Suppressor macrophage (primary cell): ENCODE measurements at regions not wholly inside any gene's neighbourhood (a gene's known extent, or its start where the extent isn't known, plus 50 kb on each side); places are given as distances from the start of the nearest gene placed in this dataset.
"Not testable (repeated sequence)": the region's sequence is repeated elsewhere in the genome, so short reads cannot be mapped to it uniquely, and the experiment has no call there.

Experiments
- DNase-seq, 4 experiments: peaks; one replicate each; pipeline ENCODE4 v3.0.0-alpha.2; 2020 to 2022

DNA sequence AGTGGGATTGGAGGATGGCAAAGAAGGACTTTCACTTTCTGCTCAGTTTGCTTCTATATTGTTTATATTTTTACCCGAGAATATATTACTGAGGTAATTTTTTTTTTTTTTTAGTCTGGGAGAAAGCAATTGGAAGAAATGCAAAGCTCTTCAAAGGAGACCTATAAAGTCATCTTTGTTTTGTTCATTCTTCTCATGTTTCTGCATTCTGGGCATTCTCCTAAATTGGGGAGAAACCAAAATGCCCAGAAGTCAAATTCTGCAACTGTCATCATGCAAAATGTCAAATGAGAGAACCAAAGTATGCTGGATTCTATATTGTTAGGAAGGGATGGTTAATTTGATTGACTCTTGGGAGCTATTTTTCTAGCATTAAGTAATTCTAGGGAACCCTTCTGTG lies 168.3 kb upstream of the TSC22D2 start:
- no peak for DNase-seq

DNA sequence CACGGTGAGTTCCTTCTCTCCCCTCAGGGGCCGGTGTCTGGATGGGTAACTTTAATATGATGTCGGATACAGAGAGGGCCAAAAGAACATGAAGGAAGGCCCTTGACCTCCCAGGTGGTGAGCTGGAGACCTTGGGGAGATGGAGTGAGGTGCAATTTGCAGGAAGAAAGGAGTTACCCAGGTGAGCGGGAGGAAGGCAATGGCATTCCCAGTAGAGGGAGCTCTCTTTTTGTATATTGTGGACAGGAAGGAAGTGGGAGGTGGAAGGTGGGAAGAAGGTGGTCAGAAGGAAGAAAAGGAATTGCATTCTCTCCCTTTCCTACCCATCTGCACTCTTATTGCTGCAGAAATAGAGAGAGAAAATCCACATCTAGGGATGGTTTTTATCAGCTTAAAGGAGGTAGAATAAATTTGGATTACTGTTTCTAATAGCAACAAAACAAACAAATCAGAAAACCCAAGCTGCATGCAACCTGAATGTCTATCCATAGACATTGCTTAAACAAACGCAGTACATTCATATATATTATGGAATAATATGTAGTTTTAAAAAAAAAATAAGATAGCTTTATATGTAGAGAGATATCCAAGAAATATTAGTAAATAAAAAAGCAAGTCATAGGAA lies 169.0 kb upstream of the TSC22D2 start:
- DNase-seq = no peak

DNA sequence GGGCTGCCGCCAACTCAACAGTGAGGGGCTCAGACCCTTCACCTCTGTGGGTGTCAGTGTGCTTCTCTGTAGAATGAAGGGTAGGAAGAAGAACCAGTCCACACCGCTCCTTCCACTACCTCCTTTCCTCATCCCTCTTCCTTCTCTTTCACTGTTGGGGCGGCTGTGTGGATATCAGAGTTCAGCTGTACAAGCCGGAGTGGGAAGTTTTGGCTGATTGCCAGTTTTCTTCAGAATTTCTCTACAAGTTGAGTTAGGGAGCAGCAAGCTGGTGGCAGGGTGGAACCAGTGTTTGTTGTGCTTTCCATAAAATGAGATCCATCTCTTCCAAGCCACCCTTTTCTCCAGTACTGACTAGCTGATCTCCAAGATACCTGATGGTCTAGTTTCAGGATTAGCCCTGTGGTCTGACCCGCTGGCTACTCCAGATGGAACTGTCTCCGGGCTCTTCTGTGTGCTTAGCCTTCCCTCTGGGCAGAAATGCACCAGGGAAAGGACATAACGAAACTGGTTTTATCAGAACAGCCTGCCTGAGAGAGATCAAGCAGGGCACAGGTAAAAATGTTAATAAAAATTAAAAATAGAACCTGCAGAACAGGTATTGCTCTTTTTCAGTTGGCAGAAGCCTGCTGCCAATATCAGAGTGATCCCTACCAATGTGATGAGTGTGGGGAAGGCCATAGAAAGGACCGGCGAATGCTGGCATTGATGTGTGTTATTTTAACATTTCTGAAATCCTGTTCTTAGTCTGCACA lies 169.9 kb upstream of the TSC22D2 start:
- DNase-seq = no peak

DNA sequence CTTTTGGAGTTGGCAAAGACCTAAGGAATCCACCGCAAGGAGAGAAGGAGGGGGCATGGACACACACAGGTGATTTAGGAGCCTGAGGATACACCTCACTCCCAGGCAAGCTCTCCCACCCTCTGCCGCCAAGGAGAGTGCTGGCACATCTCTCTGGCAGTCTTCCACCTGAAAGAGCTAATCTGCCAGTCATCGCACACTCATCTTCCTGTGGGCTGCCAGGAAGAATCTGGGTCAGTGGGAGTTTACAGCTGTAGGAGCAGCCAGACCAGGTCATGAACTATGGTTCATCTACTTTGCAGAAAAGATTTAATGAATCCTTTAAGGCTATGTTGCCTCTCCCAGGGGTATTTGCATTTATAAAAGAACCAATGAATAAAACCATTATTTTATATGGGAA lies 170.6 kb upstream of the TSC22D2 start:
- no peak for DNase-seq

DNA sequence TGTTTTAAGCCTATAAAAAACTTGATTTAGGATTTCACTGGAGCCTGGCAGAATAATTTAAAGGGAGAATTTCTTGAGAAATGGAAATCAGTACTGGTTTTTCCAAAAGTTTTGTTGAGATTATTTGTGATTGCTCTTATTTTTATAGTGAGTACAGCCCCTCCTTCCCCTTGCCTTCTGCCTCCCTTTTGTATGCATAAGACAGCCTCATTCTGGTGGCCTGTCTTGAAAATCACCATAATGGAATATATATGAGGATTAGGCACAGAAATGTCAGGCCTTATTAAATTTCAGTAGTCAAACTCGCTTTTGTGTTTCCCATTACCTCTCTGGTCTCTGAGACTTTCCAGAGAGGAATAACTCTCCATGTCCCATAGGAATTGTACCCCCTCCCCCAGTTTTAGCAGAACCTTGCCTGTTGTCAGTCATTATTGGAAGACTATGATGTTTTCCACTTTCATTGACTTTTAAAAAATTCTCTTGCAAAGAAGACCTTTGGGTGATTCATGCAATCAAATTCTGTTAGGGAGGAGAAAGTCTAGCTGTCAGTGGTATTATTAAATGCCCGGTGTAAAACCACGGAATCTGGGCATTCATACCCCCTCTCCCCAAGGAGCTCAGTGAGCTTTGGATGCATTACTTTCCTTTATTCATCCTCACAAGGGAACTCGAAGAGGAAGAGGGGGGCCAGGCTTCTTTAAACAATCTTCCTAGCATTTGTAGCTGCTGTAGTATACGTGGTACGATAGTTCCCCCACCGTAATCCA lies 171.6 kb upstream of the TSC22D2 start:
- DNase-seq = no peak

DNA sequence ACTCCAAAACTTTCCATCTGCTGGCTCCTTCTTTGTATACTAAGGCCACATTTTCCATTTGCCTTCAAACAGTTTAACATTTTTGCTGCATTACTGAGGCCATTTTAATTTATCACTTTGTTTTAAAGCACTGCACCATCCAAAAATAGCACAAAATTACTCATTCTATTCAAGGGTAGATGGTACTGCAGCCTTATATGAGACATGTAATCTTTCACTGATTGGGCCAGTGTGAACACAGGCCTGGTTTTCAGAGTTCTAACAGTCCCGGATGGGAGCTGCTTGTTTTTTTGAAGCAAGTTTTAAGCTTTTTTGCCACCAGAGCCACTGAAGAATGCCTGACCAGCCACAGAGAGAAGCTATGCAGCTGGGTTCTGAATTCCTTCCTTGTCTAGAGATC lies 172.3 kb upstream of the TSC22D2 start:
- DNase-seq = no peak

DNA sequence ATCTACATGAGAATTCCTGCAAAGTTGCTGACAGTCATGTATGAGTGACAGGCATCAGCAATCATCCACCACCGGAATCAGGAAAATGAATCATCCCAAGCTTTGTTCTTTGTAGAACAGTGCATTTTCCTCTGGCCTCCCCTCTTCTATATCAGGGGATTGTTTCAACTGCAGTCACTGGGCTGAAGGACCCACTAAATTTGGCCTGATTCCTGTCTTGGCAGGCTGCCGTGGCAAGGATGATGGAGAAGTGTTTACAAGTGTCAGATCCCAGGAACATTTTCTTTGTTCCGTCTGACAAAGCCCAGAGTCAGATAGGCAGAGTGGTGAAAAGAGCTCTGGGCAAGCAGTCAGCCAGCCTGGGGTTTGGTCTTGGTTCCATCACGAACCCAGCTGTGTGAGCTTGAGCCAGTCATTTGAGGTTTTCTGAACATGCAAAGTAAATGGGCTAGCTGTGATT lies 175.1 kb upstream of the TSC22D2 start:
- no peak for DNase-seq

DNA sequence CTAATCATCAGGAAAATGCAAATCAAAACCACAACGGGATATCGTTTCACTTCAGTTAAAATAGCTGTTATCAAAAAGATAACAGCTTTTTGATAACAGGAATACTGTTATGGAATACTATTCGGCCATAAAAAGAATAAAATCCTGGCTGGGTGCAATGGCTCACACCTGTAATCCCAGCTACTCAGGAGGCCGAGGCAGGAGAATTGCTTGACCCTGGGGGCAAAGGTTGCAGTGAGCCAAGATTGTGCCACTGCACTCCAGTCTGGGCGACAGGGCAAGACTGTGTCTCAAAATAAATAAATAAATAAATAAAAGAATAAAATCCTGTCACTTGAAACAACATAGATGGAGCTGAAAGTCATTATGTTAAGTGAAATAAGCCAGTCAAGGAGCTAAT lies 178.1 kb upstream of the TSC22D2 start:
- no peak for DNase-seq

GRCh38 chr3:150228626-150229025 lies 179.5 kb upstream of the TSC22D2 start:
- DNase-seq = not testable (repeated sequence)

GRCh38 chr3:150227839-150228238 lies 180.3 kb upstream of the TSC22D2 start:
- peak; percentile 67 to 81 (median 76) for DNase-seq

- DNase-seq = no peak
These were observed 182.1 kb upstream of the TSC22D2 start for GRCh38 chr3:150225986-150226385.

DNA sequence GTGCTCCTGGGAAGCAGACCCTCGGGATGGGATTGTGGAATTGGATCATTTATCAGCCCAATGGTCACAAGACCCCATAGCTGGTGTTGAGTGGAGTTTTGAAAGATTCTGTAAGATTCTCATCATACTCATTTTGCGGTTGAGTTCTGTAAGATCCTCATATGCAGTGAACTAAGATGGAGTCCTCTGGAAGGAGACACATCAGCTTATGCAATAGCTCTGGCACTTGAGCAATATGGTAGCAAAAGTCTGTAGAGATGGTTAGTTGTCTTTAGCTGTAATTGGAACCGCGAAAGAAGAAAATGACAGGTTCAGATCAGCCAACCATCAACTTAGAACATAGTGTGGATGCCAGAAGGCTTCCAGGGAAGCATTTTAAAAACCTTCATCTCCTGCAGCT lies 184.5 kb upstream of the TSC22D2 start:
- peak in 3 of 4 experiments; percentile 10 to 17 (median 17) for DNase-seq

DNA sequence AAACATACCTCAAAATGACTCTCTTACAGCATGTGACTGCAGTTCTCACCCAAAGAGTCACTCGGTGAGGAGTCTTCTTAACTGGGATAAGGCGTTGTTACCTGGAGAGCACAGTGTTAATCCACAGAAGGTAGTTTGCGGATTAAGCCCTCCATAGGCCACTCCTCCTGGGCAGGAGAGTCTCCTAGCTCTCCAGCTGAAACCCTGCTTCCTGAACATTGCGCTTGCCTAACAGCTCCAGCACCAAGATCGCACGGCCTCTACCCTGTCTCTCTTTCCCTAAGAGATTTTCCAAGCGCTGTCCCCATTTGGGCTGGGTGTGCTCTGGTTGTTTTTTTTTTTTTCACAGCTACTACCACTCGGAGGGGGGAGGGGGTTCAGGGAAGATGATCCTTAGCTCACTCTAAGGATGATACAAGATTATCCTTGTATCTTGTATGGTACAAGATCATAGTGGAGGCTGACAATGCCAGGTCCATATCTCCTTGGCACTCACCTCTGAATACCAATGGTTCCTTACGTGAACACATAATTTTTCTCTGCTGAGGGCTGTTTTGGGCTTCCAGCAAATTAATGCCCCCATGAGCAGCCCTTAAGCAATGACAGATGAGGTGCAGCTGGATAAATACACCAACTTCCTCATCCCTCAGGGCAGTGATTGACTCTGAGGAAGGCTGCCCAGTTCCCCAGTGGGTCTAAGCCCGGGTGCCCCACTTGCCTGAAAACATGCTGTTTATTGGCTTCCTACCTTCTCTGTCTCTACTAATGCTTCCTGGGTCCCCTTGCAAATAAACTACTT lies 185.2 kb upstream of the TSC22D2 start:
- DNase-seq = peak; percentile 12 to 46 (median 40)

GRCh38 chr3:150221904-150222523 lies 186.1 kb upstream of the TSC22D2 start:
- no peak for DNase-seq

DNA sequence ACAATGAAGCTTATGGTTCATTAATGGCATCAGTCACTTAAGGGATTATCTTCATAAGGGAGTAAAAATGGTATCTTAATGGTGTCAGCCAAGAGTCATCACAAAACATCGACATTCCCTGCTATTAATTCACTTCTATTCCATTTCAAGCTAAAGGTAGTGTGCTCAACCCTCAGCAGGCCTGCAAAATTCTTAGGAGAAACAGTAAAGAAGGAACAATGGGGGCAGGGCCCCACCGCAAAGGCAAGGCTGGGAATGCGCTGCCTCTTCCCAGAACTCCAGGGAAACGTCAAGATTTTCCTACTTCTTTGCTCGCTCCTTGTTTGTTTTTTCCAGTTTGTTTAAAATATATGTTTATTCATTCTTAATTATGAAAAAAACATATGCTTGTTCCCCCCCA lies 187.3 kb upstream of the TSC22D2 start:
- DNase-seq = no peak

GRCh38 chr3:150220041-150220440 lies 188.1 kb upstream of the TSC22D2 start:
- DNase-seq = peak in 3 of 4 experiments; percentile 15 to 42 (median 29)

- DNase-seq = no peak
These were observed 189.3 kb upstream of the TSC22D2 start for GRCh38 chr3:150218841-150219240.

GRCh38 chr3:150218236-150218635 lies 189.9 kb upstream of the TSC22D2 start:
- no peak for DNase-seq

GRCh38 chr3:150217691-150218090 lies 190.4 kb upstream of the TSC22D2 start:
- DNase-seq = no peak

- no peak for DNase-seq
These were observed 191.1 kb upstream of the TSC22D2 start for GRCh38 chr3:150216866-150217600.

DNA sequence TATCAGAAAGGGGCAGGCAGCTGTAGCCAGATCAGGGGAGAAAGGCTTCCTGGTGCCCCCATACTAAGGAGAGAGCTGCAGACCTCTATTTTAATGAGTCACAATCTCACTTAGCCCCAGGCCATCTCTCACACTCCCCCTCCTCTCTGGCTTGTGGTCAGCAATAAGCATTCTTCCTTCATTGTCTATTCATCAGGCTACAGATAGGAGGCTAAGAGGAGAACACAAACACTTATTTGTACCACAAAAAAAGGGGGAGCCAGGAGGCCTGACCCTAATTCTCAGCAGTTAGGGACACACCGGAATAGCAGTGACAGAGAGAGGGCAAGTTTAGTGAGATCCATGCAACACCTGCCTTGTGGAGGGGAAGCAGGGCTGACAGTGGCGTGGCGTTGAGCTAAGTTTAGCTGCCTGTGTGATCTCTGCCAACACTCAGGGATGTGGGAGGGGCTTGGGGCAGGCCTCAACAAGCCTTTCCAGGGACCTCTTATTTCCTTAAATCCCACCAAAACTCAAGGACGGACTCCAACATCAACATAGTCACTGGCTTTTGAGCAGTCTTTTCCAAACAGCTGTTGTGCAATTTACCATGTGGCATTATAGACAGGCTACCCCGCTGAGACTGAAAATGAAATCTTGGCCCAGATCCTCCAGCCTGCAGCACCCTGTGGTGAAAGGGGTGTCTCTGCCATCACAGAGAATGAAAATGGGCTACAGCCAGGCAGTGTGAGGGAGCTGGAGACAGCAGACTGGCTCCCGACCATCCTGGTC lies 191.9 kb upstream of the TSC22D2 start:
- DNase-seq = no peak
